NT2/D1 (cell line): ENCODE measurements at regions not wholly inside any gene's neighbourhood (a gene's known extent, or its start where the extent isn't known, plus 50 kb on each side); places are given as distances from the start of the nearest gene placed in this dataset.
"Not testable (repeated sequence)": the region's sequence is repeated elsewhere in the genome, so short reads cannot be mapped to it uniquely, and the experiment has no call there.

Experiments
- SUZ12 ChIP-seq: IDR thresholded peaks from 2 replicates; pipeline ENCODE4 v1.6.1; 2011; ENCODE audit not compliant: insufficient read length, insufficient read depth; ENCODE audit errors: extremely low read depth
- YY1 ChIP-seq: IDR thresholded peaks from 2 replicates; pipeline ENCODE4 v1.6.1; 2011; ENCODE audit not compliant: insufficient read length, insufficient read depth
- ZNF274 ChIP-seq: IDR thresholded peaks from 2 replicates; pipeline ENCODE4 v1.6.1; 2011; ENCODE audit warnings: mild to moderate bottlenecking, low read depth, low read length

DNA sequence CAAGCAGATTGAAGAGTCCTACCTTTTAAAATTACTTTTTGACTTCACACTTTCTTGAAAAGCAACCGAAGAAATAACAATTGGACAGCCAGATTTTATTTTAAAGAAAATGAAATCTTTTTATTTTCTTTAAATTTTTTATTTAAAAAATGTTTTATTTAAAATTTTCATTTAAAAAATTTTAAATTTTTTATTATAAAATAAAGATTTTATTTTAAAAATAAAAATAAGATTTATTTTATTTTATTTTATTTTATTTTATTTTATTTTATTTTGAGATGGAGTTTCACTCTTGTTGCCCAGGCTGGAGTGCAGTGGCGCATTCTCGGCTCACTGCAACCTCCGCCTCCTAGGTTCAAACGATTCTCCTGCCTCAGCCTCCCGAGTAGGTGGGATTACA is 144.5 kb downstream of the GPR85 start:
- not testable (repeated sequence) for TF ChIP-seq YY1, SUZ12, ZNF274
